ENCODE measurements at regions not wholly inside any gene's neighbourhood (a gene's known extent, or its start where the extent isn't known, plus 50 kb on each side); places are given as distances from the start of the nearest gene placed in this dataset.

- TF ChIP-seq CTCF (conservative IDR thresholded peaks at IDR 0.05 in 1 of 2, IDR thresholded peaks at IDR 0.05 in 1 of 2; ENCODE audit: low read depth in 1 of 2, low read length in 2 of 2) (no peak), EZH2 (IDR thresholded peaks at IDR 0.05; ENCODE audit: low read length, missing control alignments) (no peak)
- Histone ChIP-seq H3K4me2 (ENCODE audit: extremely low read depth, insufficient read depth, low read length) (no peak overlapping the region), H3K27me3 (ENCODE audit: control insufficient read depth, insufficient read depth, low read length) (no peaks in the 10 kb centered on the region), H3K27ac (ENCODE audit: insufficient read depth, low read length) (no peak overlapping the region), H2AFZ (ENCODE audit: low read length) (no peak overlapping the region), H3K4me1 (ENCODE audit: control insufficient read depth, extremely low read depth, insufficient read depth, low read length) (no peaks in the 10 kb centered on the region), H3K4me3 (replicated peaks in 1 of 4; ENCODE audit: control extremely low read depth in 1 of 4, insufficient read depth in 1 of 4, low read depth in 3 of 4, low read length in 4 of 4) (no peak overlapping the region), H3K36me3 (ENCODE audit: control insufficient read depth, insufficient read depth, low read length) (no peaks in the 10 kb centered on the region), H3K79me2 (ENCODE audit: control insufficient read depth, insufficient read depth, low read length) (no peaks in the 10 kb centered on the region), H3K9ac (ENCODE audit: insufficient read depth, low read length) (no peak overlapping the region), H3K9me3 (ENCODE audit: control insufficient read depth, insufficient read depth, low read depth, low read length) (no peaks in the 10 kb centered on the region), H4K20me1 (ENCODE audit: control insufficient read depth, extremely low read depth, insufficient read depth, low read length) (no peaks in the 10 kb centered on the region)
- DNase-seq (ENCODE audit: low read depth in 2 of 2), result peak in 1 of 2 donors; percentile 62
These were observed 605.1 kb downstream of the KCTD8 start for GRCh38 chr4:43843501-43843900.

- no peak overlapping the region for H3K27ac ChIP-seq (ENCODE audit: insufficient read depth, low read length)
- H4K20me1 ChIP-seq (ENCODE audit: control insufficient read depth, extremely low read depth, insufficient read depth, low read length), result no peaks in the 10 kb centered on the region
- H3K4me2 ChIP-seq (ENCODE audit: extremely low read depth, insufficient read depth, low read length), result no peak overlapping the region
- H3K36me3 ChIP-seq (ENCODE audit: control insufficient read depth, insufficient read depth, low read length), result no peaks in the 10 kb centered on the region
- H3K9ac ChIP-seq (ENCODE audit: insufficient read depth, low read length), result no peak overlapping the region
- H3K9me3 ChIP-seq (ENCODE audit: control insufficient read depth, insufficient read depth, low read depth, low read length), result no peaks in the 10 kb centered on the region
- no peak overlapping the region for H3K4me3 ChIP-seq (replicated peaks in 1 of 4; ENCODE audit: control extremely low read depth in 1 of 4, insufficient read depth in 1 of 4, low read depth in 3 of 4, low read length in 4 of 4)
- no peaks in the 10 kb centered on the region for H3K4me1 ChIP-seq (ENCODE audit: control insufficient read depth, extremely low read depth, insufficient read depth, low read length)
- H2AFZ ChIP-seq (ENCODE audit: low read length), result no peak overlapping the region
- TF ChIP-seq EZH2 (IDR thresholded peaks at IDR 0.05; ENCODE audit: low read length, missing control alignments) (no peak), CTCF (conservative IDR thresholded peaks at IDR 0.05 in 1 of 2, IDR thresholded peaks at IDR 0.05 in 1 of 2; ENCODE audit: low read depth in 1 of 2, low read length in 2 of 2) (no peak)
- DNase-seq (ENCODE audit: low read depth in 2 of 2), result no peak
- no peaks in the 10 kb centered on the region for H3K27me3 ChIP-seq (ENCODE audit: control insufficient read depth, insufficient read depth, low read length)
- no peaks in the 10 kb centered on the region for H3K79me2 ChIP-seq (ENCODE audit: control insufficient read depth, insufficient read depth, low read length)
These were observed 602.5 kb downstream of the KCTD8 start for GRCh38 chr4:43846111-43846587.

- no peak overlapping the region for H2AFZ ChIP-seq (ENCODE audit: low read length)
- TF ChIP-seq EZH2 (IDR thresholded peaks at IDR 0.05; ENCODE audit: low read length, missing control alignments) (no peak), CTCF (conservative IDR thresholded peaks at IDR 0.05 in 1 of 2, IDR thresholded peaks at IDR 0.05 in 1 of 2; ENCODE audit: low read depth in 1 of 2, low read length in 2 of 2) (no peak)
- no peaks in the 10 kb centered on the region for H3K9me3 ChIP-seq (ENCODE audit: control insufficient read depth, insufficient read depth, low read depth, low read length)
- no peak overlapping the region for H3K9ac ChIP-seq (ENCODE audit: insufficient read depth, low read length)
- no peak overlapping the region for H3K4me2 ChIP-seq (ENCODE audit: extremely low read depth, insufficient read depth, low read length)
- H3K4me1 ChIP-seq (ENCODE audit: control insufficient read depth, extremely low read depth, insufficient read depth, low read length), result no peaks in the 10 kb centered on the region
- peak in 1 of 2 donors; percentile 2 for DNase-seq (ENCODE audit: low read depth in 2 of 2)
- no peaks in the 10 kb centered on the region for H3K79me2 ChIP-seq (ENCODE audit: control insufficient read depth, insufficient read depth, low read length)
- no peaks in the 10 kb centered on the region for H3K36me3 ChIP-seq (ENCODE audit: control insufficient read depth, insufficient read depth, low read length)
- no peaks in the 10 kb centered on the region for H3K27me3 ChIP-seq (ENCODE audit: control insufficient read depth, insufficient read depth, low read length)
- no peak overlapping the region for H3K27ac ChIP-seq (ENCODE audit: insufficient read depth, low read length)
- H3K4me3 ChIP-seq (replicated peaks in 1 of 4; ENCODE audit: control extremely low read depth in 1 of 4, insufficient read depth in 1 of 4, low read depth in 3 of 4, low read length in 4 of 4), result no peak overlapping the region
- H4K20me1 ChIP-seq (ENCODE audit: control insufficient read depth, extremely low read depth, insufficient read depth, low read length), result no peaks in the 10 kb centered on the region
These were observed 594.9 kb downstream of the KCTD8 start for GRCh38 chr4:43853565-43854264.
